ENCODE measurements at regions not wholly inside any gene's neighbourhood (a gene's known extent, or its start where the extent isn't known, plus 50 kb on each side); places are given as distances from the start of the nearest gene placed in this dataset.

- DNase-seq: no peak
Observed at GRCh38 chr6:98215531-98215930, 618.8 kb upstream of the POU3F2 start.

- no peak for DNase-seq
Observed at GRCh38 chr6:98230250-98230649, 604.1 kb upstream of the POU3F2 start.

- DNase-seq: no peak
Observed at GRCh38 chr6:98239057-98239456, 595.3 kb upstream of the POU3F2 start.

GRCh38 chr6:98241630-98242029 is 592.7 kb upstream of the POU3F2 start:
- DNase-seq: no peak

- no peak for DNase-seq
Observed at GRCh38 chr6:98254624-98255023, 579.8 kb upstream of the POU3F2 start.

GRCh38 chr6:98260382-98260781 is 574.0 kb upstream of the POU3F2 start:
- DNase-seq: no peak

GRCh38 chr6:98272060-98272459 is 562.3 kb upstream of the POU3F2 start:
- DNase-seq: peak; percentile 12

GRCh38 chr6:98274691-98275090 is 559.7 kb upstream of the POU3F2 start:
- no peak for DNase-seq

GRCh38 chr6:98280492-98280891 is 553.9 kb upstream of the POU3F2 start:
- no peak for DNase-seq

- no peak for DNase-seq
Observed at GRCh38 chr6:98286620-98287019, 547.8 kb upstream of the POU3F2 start.

- DNase-seq: no peak
Observed at GRCh38 chr6:98287876-98288275, 546.5 kb upstream of the POU3F2 start.

- no peak for DNase-seq
Observed at GRCh38 chr6:98292810-98293209, 541.6 kb upstream of the POU3F2 start.

- no peak for DNase-seq
Observed at GRCh38 chr6:98295515-98296175, 538.7 kb upstream of the POU3F2 start.

GRCh38 chr6:98308564-98308963 is 525.8 kb upstream of the POU3F2 start:
- no peak for DNase-seq

GRCh38 chr6:98310443-98310842 is 523.9 kb upstream of the POU3F2 start:
- no peak for DNase-seq

- DNase-seq: no peak
Observed at GRCh38 chr6:98323605-98324004, 510.8 kb upstream of the POU3F2 start.

- DNase-seq: peak; percentile 1
Observed at GRCh38 chr6:98324446-98324845, 509.9 kb upstream of the POU3F2 start.

GRCh38 chr6:98325366-98325765 is 509.0 kb upstream of the POU3F2 start:
- no peak for DNase-seq

- DNase-seq: no peak
Observed at GRCh38 chr6:98333273-98333672, 501.1 kb upstream of the POU3F2 start.

- DNase-seq: no peak
Observed at GRCh38 chr6:98335594-98335993, 498.8 kb upstream of the POU3F2 start.

- DNase-seq: no peak
Observed at GRCh38 chr6:98339506-98339905, 494.9 kb upstream of the POU3F2 start.

GRCh38 chr6:98343004-98343403 is 491.4 kb upstream of the POU3F2 start:
- DNase-seq: peak; percentile 4

GRCh38 chr6:98343797-98344196 is 490.6 kb upstream of the POU3F2 start:
- no peak for DNase-seq

- DNase-seq: no peak
Observed at GRCh38 chr6:98352348-98352747, 482.0 kb upstream of the POU3F2 start.

- no peak for DNase-seq
Observed at GRCh38 chr6:98358173-98358572, 476.2 kb upstream of the POU3F2 start.

- DNase-seq: no peak
Observed at GRCh38 chr6:98366371-98366770, 468.0 kb upstream of the POU3F2 start.
